IMR-90 (cell line): ENCODE measurements at regions not wholly inside any gene's neighbourhood (a gene's known extent, or its start where the extent isn't known, plus 50 kb on each side); places are given as distances from the start of the nearest gene placed in this dataset.

Source experiments
- ATAC-seq: fragments of 200-7000 bp; cut with Tn5 transposase; 2 replicates; pipeline ENCODE4 v1.9.1; 2020; ENCODE audit warnings: low read depth, mild to moderate bottlenecking, moderate library complexity
- BruUV-seq: library from RNA; stranded (reverse); fragments of 400-500 nt; replicated peaks from 2 replicates; lab custom pipeline; 2021; lab: Mats Ljungman, UMichigan
- CTCF ChIA-PET: fragments of 300-600 bp; formaldehyde crosslinking; extraction: SDS; loops from one replicate; lab custom pipeline; 2021; ENCODE audit warnings: antibody characterized with exemption; lab: Yijun Ruan, JAX
- POLR2A ChIA-PET: fragments of 300-600 bp; sonication (Branson Sonifier 250); formaldehyde crosslinking; loops from one replicate; lab custom pipeline; 2022; ENCODE audit warnings: antibody characterized with exemption; ENCODE audit not compliant: unreplicated experiment; lab: Charles Lee
- DNase-seq: peaks from one replicate; pipeline ENCODE4 v3.0.0; 2013
- H2AFZ ChIP-seq: replicated peaks from 2 replicates; pipeline ENCODE3; 2013; ENCODE audit warnings: low read length, mild to moderate bottlenecking; ENCODE audit not compliant: poor library complexity
- H2AK5ac ChIP-seq: 2 replicates; pipeline ENCODE4 v1.6.1; 2013; ENCODE audit warnings: low read depth, low read length, inconsistent platforms
- H2AK9ac ChIP-seq: replicated peaks from 2 replicates; pipeline ENCODE3; 2013; ENCODE audit warnings: mild to moderate bottlenecking, low read depth, low read length, moderate library complexity; ENCODE audit not compliant: poor library complexity
- H2BK120ac ChIP-seq: 2 replicates; pipeline ENCODE4 v1.6.1; 2013; ENCODE audit warnings: low read depth, low read length, inconsistent platforms
- H2BK15ac ChIP-seq: 3 replicates; pipeline ENCODE4 v1.6.1; 2013; ENCODE audit warnings: low read depth, low read length, inconsistent platforms
- H2BK20ac ChIP-seq: 2 replicates; pipeline ENCODE4 v1.6.1; 2013; ENCODE audit warnings: low read depth, mild to moderate bottlenecking, inconsistent platforms, low read length, moderate library complexity
- H2BK5ac ChIP-seq: 2 replicates; pipeline ENCODE4 v1.6.1; 2013; ENCODE audit warnings: mild to moderate bottlenecking, low read depth, low read length, inconsistent platforms; ENCODE audit not compliant: poor library complexity, severe bottlenecking
- H3K14ac ChIP-seq: replicated peaks from 2 replicates; pipeline ENCODE4 v1.6.1; 2013; ENCODE audit warnings: low read depth, low read length, inconsistent platforms
- H3K18ac ChIP-seq: 2 replicates; pipeline ENCODE4 v1.6.1; 2013; ENCODE audit warnings: low read depth, low read length, control low read depth
- H3K23ac ChIP-seq: 2 replicates; pipeline ENCODE4 v1.6.1; 2013; ENCODE audit warnings: low read depth, low read length, inconsistent platforms
- H3K27ac ChIP-seq: 2 replicates; pipeline ENCODE4 v1.5.1; 2013; ENCODE audit warnings: mild to moderate bottlenecking, control low read depth, low read length; ENCODE audit not compliant: insufficient read depth
- H3K27me3 ChIP-seq: 2 replicates; pipeline ENCODE4 v1.6.1; 2013; ENCODE audit warnings: low read length; ENCODE audit not compliant: control insufficient read depth, insufficient read depth
- H3K36me3 ChIP-seq: 2 replicates; pipeline ENCODE4 v1.6.1; 2013; ENCODE audit warnings: low read length, mixed read lengths; ENCODE audit not compliant: control insufficient read depth, insufficient read depth
- H3K4ac ChIP-seq: 2 replicates; pipeline ENCODE4 v1.6.1; 2013; ENCODE audit warnings: low read depth, low read length, inconsistent platforms
- H3K4me1 ChIP-seq: 2 replicates; pipeline ENCODE4 v1.6.1; 2013; ENCODE audit warnings: low read length, mixed read lengths; ENCODE audit not compliant: control insufficient read depth, insufficient read depth
- H3K4me2 ChIP-seq: 2 replicates; pipeline ENCODE4 v1.6.1; 2013; ENCODE audit warnings: low read depth, mild to moderate bottlenecking, control low read depth, low read length, moderate library complexity
- H3K4me3 ChIP-seq: 2 replicates; pipeline ENCODE4 v1.5.1; 2013; ENCODE audit warnings: low read depth, mild to moderate bottlenecking, control low read depth, low read length, moderate library complexity; ENCODE audit not compliant: insufficient read depth
- H3K56ac ChIP-seq: 2 replicates; pipeline ENCODE4 v1.6.1; 2013; ENCODE audit warnings: low read length, inconsistent platforms; ENCODE audit not compliant: insufficient read depth; ENCODE audit errors: extremely low read depth
- H3K79me1 ChIP-seq, 2 experiments: 2 replicates each; pipeline ENCODE4 v1.6.1; 2013; ENCODE audit warnings: low read length in 2 of 2, inconsistent platforms in 1 of 2, low read depth in 1 of 2
- H3K9ac ChIP-seq: 2 replicates; pipeline ENCODE4 v1.6.1; 2013; ENCODE audit warnings: low read depth, low read length, control low read depth
- H3K9me1 ChIP-seq: 2 replicates; pipeline ENCODE4 v1.6.1; 2013; ENCODE audit warnings: low read length, inconsistent platforms; ENCODE audit not compliant: insufficient read depth
- H3K9me3 ChIP-seq: 2 replicates; pipeline ENCODE4 v1.6.1; 2013; ENCODE audit warnings: low read length; ENCODE audit not compliant: control insufficient read depth, insufficient read depth
- H4K20me1 ChIP-seq: 2 replicates; pipeline ENCODE4 v1.6.1; 2013; ENCODE audit warnings: low read length, inconsistent platforms; ENCODE audit not compliant: insufficient read depth
- H4K5ac ChIP-seq: 2 replicates; pipeline ENCODE4 v1.6.1; 2013; ENCODE audit warnings: mild to moderate bottlenecking, low read depth, low read length, control low read depth
- H4K8ac ChIP-seq, 2 experiments: 2 replicates each; pipeline ENCODE4 v1.6.1; 2013; ENCODE audit warnings: low read depth in 2 of 2, low read length in 2 of 2, control low read depth in 1 of 2, inconsistent platforms in 1 of 2
- H4K91ac ChIP-seq: 2 replicates; pipeline ENCODE4 v1.6.1; 2013; ENCODE audit warnings: low read depth, low read length, inconsistent platforms; ENCODE audit not compliant: insufficient read depth
- BHLHE40 ChIP-seq: fragments of 150-350 bp; IDR thresholded peaks from 2 replicates; pipeline ENCODE4 v1.6.1; 2016; ENCODE audit warnings: mild to moderate bottlenecking, low read depth, low read length
- CEBPB ChIP-seq: IDR thresholded peaks from 2 replicates; pipeline ENCODE4 v1.6.1; 2012; ENCODE audit warnings: low read depth, low read length, improper control_type of control experiment
- CHD1 ChIP-seq: IDR thresholded peaks from 2 replicates; pipeline ENCODE4 v1.6.1; 2012; ENCODE audit warnings: low read depth, low read length, improper control_type of control experiment
- CTCF ChIP-seq: conservative IDR thresholded peaks from 2 replicates; pipeline ENCODE4 v1.5.1; 2012; ENCODE audit warnings: mild to moderate bottlenecking, low read depth, low read length, improper control_type of control experiment
- ELK1 ChIP-seq: fragments of 150-350 bp; IDR thresholded peaks from 2 replicates; pipeline ENCODE4 v1.6.1; 2016; ENCODE audit warnings: low read depth, mild to moderate bottlenecking, low read length, moderate library complexity, borderline replicate concordance
- FOS ChIP-seq: fragments of 150-350 bp; IDR thresholded peaks from 2 replicates; pipeline ENCODE4 v1.6.1; 2016; ENCODE audit warnings: low read depth, low read length
- MAFK ChIP-seq: IDR thresholded peaks from 2 replicates; pipeline ENCODE4 v1.6.1; 2012; ENCODE audit warnings: low read depth, low read length, improper control_type of control experiment
- MAZ ChIP-seq: IDR thresholded peaks from 2 replicates; pipeline ENCODE4 v1.6.1; 2012; ENCODE audit warnings: low read depth, mild to moderate bottlenecking, low read length, improper control_type of control experiment, moderate library complexity, borderline replicate concordance
- MXI1 ChIP-seq: IDR thresholded peaks from 2 replicates; pipeline ENCODE4 v1.6.1; 2012; ENCODE audit warnings: low read depth, mild to moderate bottlenecking, low read length, moderate library complexity, borderline replicate concordance
- NFE2L2 ChIP-seq: fragments of 150-350 bp; IDR thresholded peaks from 2 replicates; pipeline ENCODE4 v1.6.1; 2016; ENCODE audit warnings: low read depth, mild to moderate bottlenecking, low read length
- POLR2A ChIP-seq: IDR thresholded peaks from 2 replicates; pipeline ENCODE4 v1.6.1; 2012; ENCODE audit warnings: mild to moderate bottlenecking, low read depth, low read length
- RAD21 ChIP-seq: IDR thresholded peaks from 2 replicates; pipeline ENCODE4 v1.6.1; 2012; ENCODE audit warnings: low read length, improper control_type of control experiment
- RCOR1 ChIP-seq: IDR thresholded peaks from 2 replicates; pipeline ENCODE4 v1.6.1; 2012; ENCODE audit warnings: mild to moderate bottlenecking, low read length, improper control_type of control experiment; ENCODE audit not compliant: insufficient replicate concordance
- RFX5 ChIP-seq: IDR thresholded peaks from 2 replicates; pipeline ENCODE4 v1.8.0; 2012; ENCODE audit warnings: low read depth, mild to moderate bottlenecking, low read length, moderate library complexity
- SMC3 ChIP-seq: fragments of 150-350 bp; IDR thresholded peaks from 2 replicates; pipeline ENCODE4 v1.6.1; 2016; ENCODE audit warnings: low read depth, mild to moderate bottlenecking, antibody characterized with exemption, low read length, moderate library complexity
- WGBS, 2 experiments: methylation state at CpG; one replicate each; pipeline versions ENCODE4 v1.1.5 to v1.1.7; 2013; ENCODE audit warnings: missing lambda C conversion rate in 2 of 2; ENCODE audit not compliant: insufficient read length in 1 of 2; ENCODE audit errors: extremely low coverage in 2 of 2; 5-methylcytosine and 5-hydroxymethylcytosine counted together
- dilution Hi-C: fragments of 300-500 bp; cut with HindIII; formaldehyde crosslinking; loops from one replicate; pipeline ENCODE4 v1.14.3; 2018; ENCODE audit warnings: low sequenced_read_pairs; ENCODE audit not compliant: unreplicated experiment
- in situ Hi-C: fragments of 300-500 bp; cut with MboI; formaldehyde crosslinking; loops from 3 replicates; pipeline ENCODE4 v1.14.3; 2019; ENCODE audit warnings: low sequenced_read_pairs, inconsistent platforms, mixed read lengths
- intact Hi-C: fragments of 100-400 bp; cut with micrococcal nuclease; formaldehyde crosslinking; loops from 2 replicates; pipeline ENCODE4 v1.10.0; 2022
- TF ChIP-seq, protein P1 (sequence below): fragments of 150-350 bp; IDR thresholded peaks from 2 replicates; pipeline ENCODE4 v1.6.1; 2017; ENCODE audit warnings: mild to moderate bottlenecking, antibody characterized with exemption, low read length, low read depth

- H3K9me1 ChIP-seq: no peaks in the 10 kb centered on the region
- H3K36me3 ChIP-seq: no peaks in the 10 kb centered on the region
- WGBS, 2 experiments: 58% methylated on average over 2 of the region's 5 CpGs; no CpG with 5 or more reads in 1 of the 2 experiments
- no peak overlapping the region for H3K9ac ChIP-seq
- H3K4me2 ChIP-seq: no peak overlapping the region
- H2AFZ ChIP-seq: no peak overlapping the region
- no peak overlapping the region for H2BK120ac ChIP-seq
- no peak overlapping the region for H2AK9ac ChIP-seq
- TF ChIP-seq CEBPB: no peak
- no peak for TF ChIP-seq RCOR1
- no peak for TF ChIP-seq NFE2L2
- no peak for TF ChIP-seq BHLHE40
- no peak for TF ChIP-seq RFX5
- no peak for TF ChIP-seq MAFK
- no peak for TF ChIP-seq MXI1
- no peak for TF ChIP-seq FOS
- no peak for TF ChIP-seq CTCF
- no peak for TF ChIP-seq RAD21
- no peak for TF ChIP-seq MAZ
- no peak for TF ChIP-seq SMC3
- TF ChIP-seq, protein P1, sequence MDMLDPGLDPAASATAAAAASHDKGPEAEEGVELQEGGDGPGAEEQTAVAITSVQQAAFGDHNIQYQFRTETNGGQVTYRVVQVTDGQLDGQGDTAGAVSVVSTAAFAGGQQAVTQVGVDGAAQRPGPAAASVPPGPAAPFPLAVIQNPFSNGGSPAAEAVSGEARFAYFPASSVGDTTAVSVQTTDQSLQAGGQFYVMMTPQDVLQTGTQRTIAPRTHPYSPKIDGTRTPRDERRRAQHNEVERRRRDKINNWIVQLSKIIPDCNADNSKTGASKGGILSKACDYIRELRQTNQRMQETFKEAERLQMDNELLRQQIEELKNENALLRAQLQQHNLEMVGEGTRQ: no peak
- no peak for TF ChIP-seq ELK1
- TF ChIP-seq CHD1: no peak
- no peak for TF ChIP-seq POLR2A
- ChIA-PET CTCF (no interaction called here), POLR2A (no interaction called here)
- H2BK5ac ChIP-seq: no peak overlapping the region
- intact Hi-C loops (no loop called here), in situ Hi-C loops (no loop called here), dilution Hi-C loops (no loop called here)
- no peak overlapping the region for H4K5ac ChIP-seq
- no peak overlapping the region for H3K27ac ChIP-seq
- no peak for DNase-seq
- H3K9me3 ChIP-seq: peaks cover 6% of the 10 kb centered on the region; the same call in 1 of the 2 replicates
- H3K14ac ChIP-seq: no peak overlapping the region
- H2BK15ac ChIP-seq: no peak overlapping the region
- H3K4ac ChIP-seq: no peak overlapping the region
- ATAC-seq: no peak
- no peak overlapping the region for H3K18ac ChIP-seq
- H3K4me1 ChIP-seq: no peaks in the 10 kb centered on the region; the same call in 1 of the 2 replicates
- H2BK20ac ChIP-seq: no peak overlapping the region
- H3K27me3 ChIP-seq: peaks cover 25% of the 10 kb centered on the region
- no peak overlapping the region for H3K4me3 ChIP-seq
- H4K8ac ChIP-seq: no peak overlapping the region
- H3K56ac ChIP-seq: no peak overlapping the region
- no peak overlapping the region for H2AK5ac ChIP-seq
- H3K79me1 ChIP-seq: no peaks in the 10 kb centered on the region
- H4K91ac ChIP-seq: no peak overlapping the region
- no peaks in the 10 kb centered on the region for H4K20me1 ChIP-seq
- BruUV-seq: no TSS peak
- no peak overlapping the region for H3K23ac ChIP-seq
Measured at GRCh38 chr9:96056226-96056625, 180.7 kb downstream of the ERCC6L2 start.
